ENCODE measurements at regions not wholly inside any gene's neighbourhood (a gene's known extent, or its start where the extent isn't known, plus 50 kb on each side); places are given as distances from the start of the nearest gene placed in this dataset.

- TF ChIP-seq CTCF (IDR thresholded peaks at IDR 0.05): no peak
- no peak for TF ChIP-seq POLR2A (IDR thresholded peaks at IDR 0.05)
- TF ChIP-seq EP300 (IDR thresholded peaks at IDR 0.05): no peak
Measured at GRCh38 chr15:38048001-38048455, 113.6 kb downstream of the TMCO5A start.

Data from ovary (tissue), 3 donors.